Loucy (cell line): ENCODE measurements at regions not wholly inside any gene's neighbourhood (a gene's known extent, or its start where the extent isn't known, plus 50 kb on each side); places are given as distances from the start of the nearest gene placed in this dataset.

Source experiments
- H2AFZ ChIP-seq: fragments of 200-600 bp; sonication (generic); 2 replicates; pipeline ENCODE4 v1.6.0; 2016; ENCODE audit warnings: antibody characterized with exemption, mild to moderate bottlenecking, low read length, moderate library complexity
- H3F3A ChIP-seq: fragments of 200-600 bp; 2 replicates; pipeline ENCODE4 v1.6.0; 2016; ENCODE audit warnings: antibody characterized with exemption, low read depth, mild to moderate bottlenecking
- H3K27me3 ChIP-seq: fragments of 200-600 bp; sonication (generic); 2 replicates; pipeline ENCODE4 v1.6.1; 2014; ENCODE audit warnings: low read length, mild to moderate bottlenecking; ENCODE audit not compliant: insufficient read depth, poor library complexity, severe bottlenecking
- H3K36me3 ChIP-seq: fragments of 200-600 bp; sonication (generic); 2 replicates; pipeline ENCODE4 v1.6.1; 2016; ENCODE audit warnings: low read length; ENCODE audit not compliant: insufficient read depth
- H3K4me1 ChIP-seq: fragments of 200-600 bp; sonication (generic); 2 replicates; pipeline ENCODE4 v1.5.1; 2014; ENCODE audit warnings: low read length, mild to moderate bottlenecking; ENCODE audit not compliant: insufficient read depth, poor library complexity, severe bottlenecking
- H3K4me2 ChIP-seq: fragments of 200-600 bp; sonication (generic); 2 replicates; pipeline ENCODE4 v1.6.0; 2014; ENCODE audit warnings: antibody characterized with exemption, low read length, low read depth, mild to moderate bottlenecking; ENCODE audit not compliant: poor library complexity, severe bottlenecking
- H3K4me3 ChIP-seq: fragments of 200-600 bp; sonication (generic); 2 replicates; pipeline ENCODE4 v1.5.1; 2014; ENCODE audit warnings: low read length, mild to moderate bottlenecking, mixed read lengths; ENCODE audit not compliant: poor library complexity, severe bottlenecking
- H3K79me2 ChIP-seq: fragments of 200-600 bp; sonication (generic); 2 replicates; pipeline ENCODE4 v1.6.1; 2014; ENCODE audit warnings: low read length; ENCODE audit not compliant: insufficient read depth
- H3K9ac ChIP-seq: fragments of 200-600 bp; sonication (generic); 2 replicates; pipeline ENCODE4 v1.6.0; 2014; ENCODE audit warnings: mild to moderate bottlenecking, low read depth, low read length, moderate library complexity; ENCODE audit not compliant: poor library complexity, severe bottlenecking
- H3K9me2 ChIP-seq: fragments of 200-600 bp; sonication (generic); replicated peaks from 2 replicates; pipeline ENCODE4 v1.6.1; 2016; ENCODE audit warnings: low read depth, low read length, mixed read lengths
- H3K9me3 ChIP-seq: fragments of 200-600 bp; sonication (generic); 2 replicates; pipeline ENCODE4 v1.6.1; 2014; ENCODE audit warnings: mild to moderate bottlenecking, antibody characterized with exemption, low read length, low read depth; ENCODE audit not compliant: insufficient read depth
- H4K20me1 ChIP-seq: fragments of 200-600 bp; sonication (generic); 2 replicates; pipeline ENCODE4 v1.6.0; 2014; ENCODE audit warnings: antibody characterized with exemption, low read length, mild to moderate bottlenecking; ENCODE audit not compliant: insufficient read depth, poor library complexity, severe bottlenecking
- EZH2phosphoT487 ChIP-seq: fragments of 200-600 bp; IDR thresholded peaks from 2 replicates; pipeline ENCODE4 v1.6.1; 2018; ENCODE audit warnings: antibody characterized with exemption, mild to moderate bottlenecking, moderate library complexity, borderline replicate concordance
- TF ChIP-seq, protein P1 (sequence below): fragments of 200-600 bp; sonication (generic); conservative IDR thresholded peaks from 2 replicates; pipeline ENCODE4 v1.5.1; 2014; ENCODE audit warnings: mild to moderate bottlenecking, antibody characterized with exemption, low read length

DNA sequence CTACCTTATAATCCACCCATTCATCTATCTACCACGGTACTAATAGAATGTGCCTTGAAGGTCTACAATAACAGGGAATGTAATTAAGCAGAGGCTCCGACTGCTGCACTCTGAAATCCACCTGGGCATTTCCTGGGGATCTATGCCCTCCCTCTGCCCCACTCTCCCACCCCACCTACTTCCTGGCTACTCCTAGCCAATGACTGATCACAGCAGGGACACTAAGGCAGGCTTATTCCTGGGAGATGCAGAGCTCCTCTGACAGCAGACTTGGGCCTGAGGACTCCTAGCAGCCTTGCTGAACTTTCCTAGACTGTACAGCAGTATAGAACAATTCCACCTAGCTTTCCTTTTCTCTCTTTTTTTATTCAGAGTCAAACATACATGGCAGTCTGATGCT lies 91.1 kb upstream of the DHRS4 start:
- no peaks in the 10 kb centered on the region for H4K20me1 ChIP-seq
- no peak for TF ChIP-seq EZH2phosphoT487
- TF ChIP-seq, protein P1, sequence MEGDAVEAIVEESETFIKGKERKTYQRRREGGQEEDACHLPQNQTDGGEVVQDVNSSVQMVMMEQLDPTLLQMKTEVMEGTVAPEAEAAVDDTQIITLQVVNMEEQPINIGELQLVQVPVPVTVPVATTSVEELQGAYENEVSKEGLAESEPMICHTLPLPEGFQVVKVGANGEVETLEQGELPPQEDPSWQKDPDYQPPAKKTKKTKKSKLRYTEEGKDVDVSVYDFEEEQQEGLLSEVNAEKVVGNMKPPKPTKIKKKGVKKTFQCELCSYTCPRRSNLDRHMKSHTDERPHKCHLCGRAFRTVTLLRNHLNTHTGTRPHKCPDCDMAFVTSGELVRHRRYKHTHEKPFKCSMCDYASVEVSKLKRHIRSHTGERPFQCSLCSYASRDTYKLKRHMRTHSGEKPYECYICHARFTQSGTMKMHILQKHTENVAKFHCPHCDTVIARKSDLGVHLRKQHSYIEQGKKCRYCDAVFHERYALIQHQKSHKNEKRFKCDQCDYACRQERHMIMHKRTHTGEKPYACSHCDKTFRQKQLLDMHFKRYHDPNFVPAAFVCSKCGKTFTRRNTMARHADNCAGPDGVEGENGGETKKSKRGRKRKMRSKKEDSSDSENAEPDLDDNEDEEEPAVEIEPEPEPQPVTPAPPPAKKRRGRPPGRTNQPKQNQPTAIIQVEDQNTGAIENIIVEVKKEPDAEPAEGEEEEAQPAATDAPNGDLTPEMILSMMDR = no peak
- H3K4me2 ChIP-seq = no peak overlapping the region
- H3K9ac ChIP-seq = no peak overlapping the region
- H3K9me3 ChIP-seq = no peaks in the 10 kb centered on the region
- no peaks in the 10 kb centered on the region for H3K9me2 ChIP-seq
- no peaks in the 10 kb centered on the region for H3K79me2 ChIP-seq
- no peaks in the 10 kb centered on the region for H3K27me3 ChIP-seq
- no peak overlapping the region for H3K4me3 ChIP-seq
- H3K4me1 ChIP-seq = no peaks in the 10 kb centered on the region
- no peak overlapping the region for H2AFZ ChIP-seq
- H3F3A ChIP-seq = no peaks in the 10 kb centered on the region
- H3K36me3 ChIP-seq = no peaks in the 10 kb centered on the region

DNA sequence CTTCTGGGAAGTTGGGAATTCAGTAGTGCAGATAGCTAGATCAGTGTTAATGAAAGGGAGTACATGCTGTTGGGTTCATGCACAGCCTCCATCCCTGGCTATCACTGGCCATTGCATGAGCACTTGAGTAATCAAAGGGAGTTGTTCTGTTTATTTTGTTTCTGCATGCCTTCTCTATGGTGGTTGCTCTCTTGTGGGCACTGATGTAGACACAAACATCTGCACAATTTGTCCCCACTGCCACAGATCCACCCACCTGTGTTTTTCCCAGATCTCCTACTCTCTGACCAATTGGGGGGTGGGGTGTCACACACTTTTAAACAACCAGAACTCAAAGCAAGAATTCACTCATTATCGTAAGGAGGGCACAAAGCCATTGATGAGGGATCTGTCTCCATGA lies 89.7 kb upstream of the DHRS4 start:
- H3K9me2 ChIP-seq = no peaks in the 10 kb centered on the region
- H2AFZ ChIP-seq = no peak overlapping the region
- no peak overlapping the region for H3K9ac ChIP-seq
- no peaks in the 10 kb centered on the region for H4K20me1 ChIP-seq
- no peaks in the 10 kb centered on the region for H3K79me2 ChIP-seq
- no peak overlapping the region for H3K4me3 ChIP-seq
- no peaks in the 10 kb centered on the region for H3K27me3 ChIP-seq
- H3K9me3 ChIP-seq = no peaks in the 10 kb centered on the region
- no peak for TF ChIP-seq EZH2phosphoT487
- no peaks in the 10 kb centered on the region for H3F3A ChIP-seq
- no peak overlapping the region for H3K4me2 ChIP-seq
- no peaks in the 10 kb centered on the region for H3K4me1 ChIP-seq
- H3K36me3 ChIP-seq = no peaks in the 10 kb centered on the region

DNA sequence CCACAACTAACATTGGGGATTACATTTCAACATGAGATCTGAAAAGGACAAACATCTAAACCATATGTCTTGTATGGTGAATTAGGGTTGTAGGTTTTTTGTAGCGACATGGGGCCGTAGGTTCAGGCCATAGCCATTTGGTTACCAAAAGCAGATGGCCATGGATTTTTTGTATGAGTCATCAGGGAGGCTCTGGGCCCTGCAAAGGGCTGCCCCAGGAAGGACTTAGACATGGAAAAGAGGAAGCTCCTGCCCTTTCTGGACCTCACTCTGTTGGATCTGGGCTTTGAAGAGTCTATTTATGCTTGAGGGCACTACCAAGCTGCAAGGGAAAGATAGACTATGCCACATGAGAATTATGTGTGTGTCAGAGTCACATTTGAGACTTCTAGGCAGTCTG lies 89.3 kb upstream of the DHRS4 start:
- H3K4me2 ChIP-seq = no peak overlapping the region
- no peaks in the 10 kb centered on the region for H3K27me3 ChIP-seq
- no peaks in the 10 kb centered on the region for H4K20me1 ChIP-seq
- TF ChIP-seq, protein P1 = no peak
- TF ChIP-seq EZH2phosphoT487 = no peak
- H2AFZ ChIP-seq = no peak overlapping the region
- H3K9me2 ChIP-seq = no peaks in the 10 kb centered on the region
- no peaks in the 10 kb centered on the region for H3K79me2 ChIP-seq
- no peaks in the 10 kb centered on the region for H3K4me1 ChIP-seq
- H3K9me3 ChIP-seq = no peaks in the 10 kb centered on the region
- no peak overlapping the region for H3K9ac ChIP-seq
- H3K36me3 ChIP-seq = no peaks in the 10 kb centered on the region
- H3K4me3 ChIP-seq = no peak overlapping the region
- no peaks in the 10 kb centered on the region for H3F3A ChIP-seq

DNA sequence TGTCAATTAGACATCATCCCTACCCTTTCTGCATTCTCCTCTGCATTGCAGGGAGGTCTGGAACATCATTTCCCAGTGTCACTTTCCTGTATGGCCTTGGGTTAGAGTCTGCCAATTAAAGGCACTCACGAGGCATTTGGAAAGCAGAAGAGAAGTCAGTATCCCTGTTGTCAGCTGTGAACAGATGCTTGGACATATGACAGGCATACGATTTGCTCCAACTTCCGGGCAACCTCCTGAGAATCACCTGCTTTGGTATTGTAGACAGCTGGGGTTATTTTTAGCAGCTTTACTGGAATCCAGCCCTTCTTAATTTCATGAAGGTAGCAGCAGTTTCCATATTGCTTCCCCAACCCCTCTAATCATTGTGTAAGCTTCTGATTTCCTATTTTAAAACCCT lies 88.7 kb upstream of the DHRS4 start:
- Histone ChIP-seq H3K4me3 (no peak overlapping the region), H4K20me1 (no peaks in the 10 kb centered on the region), H3K9me3 (no peaks in the 10 kb centered on the region), H3K4me1 (no peaks in the 10 kb centered on the region), H3K27me3 (no peaks in the 10 kb centered on the region), H2AFZ (no peak overlapping the region), H3K36me3 (no peaks in the 10 kb centered on the region), H3K9me2 (no peaks in the 10 kb centered on the region), H3K4me2 (no peak overlapping the region), H3K79me2 (no peaks in the 10 kb centered on the region), H3F3A (no peaks in the 10 kb centered on the region), H3K9ac (no peak overlapping the region)
- TF ChIP-seq, protein P1 = no peak
- TF ChIP-seq EZH2phosphoT487 = no peak
